Activated CD4-positive, alpha-beta T cell treated with anti-CD3 and anti-CD28 coated beads for 4 hours (primary cell): ENCODE measurements at regions not wholly inside any gene's neighbourhood (a gene's known extent, or its start where the extent isn't known, plus 50 kb on each side); places are given as distances from the start of the nearest gene placed in this dataset.
"Not testable (repeated sequence)": the region's sequence is repeated elsewhere in the genome, so short reads cannot be mapped to it uniquely, and the experiment has no call there.

Experiments
- DNase-seq, 2 donors: peaks; one replicate each; pipeline ENCODE4 v3.0.0-alpha.2; 2020

DNA sequence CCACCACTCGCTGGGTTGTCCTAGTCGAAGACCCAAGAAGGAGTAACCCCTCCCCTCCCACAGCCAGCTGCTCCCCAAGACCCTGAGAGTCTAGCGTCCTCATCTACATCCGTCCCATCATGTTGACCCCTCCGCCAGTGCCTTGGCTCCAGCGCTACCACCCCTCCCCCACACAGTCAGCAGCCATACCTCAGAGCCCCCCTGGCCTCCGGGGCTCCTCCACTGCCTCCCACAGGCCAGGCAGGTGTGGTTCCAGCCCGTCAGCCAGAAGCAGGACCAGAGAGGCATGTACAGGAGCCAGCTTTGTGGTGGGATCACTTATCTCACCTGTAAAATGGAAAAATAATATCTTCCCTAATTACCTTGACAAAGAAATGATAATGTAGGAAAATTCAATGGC is 51.5 kb upstream of the PHF21B start:
- DNase-seq = no peak

DNA sequence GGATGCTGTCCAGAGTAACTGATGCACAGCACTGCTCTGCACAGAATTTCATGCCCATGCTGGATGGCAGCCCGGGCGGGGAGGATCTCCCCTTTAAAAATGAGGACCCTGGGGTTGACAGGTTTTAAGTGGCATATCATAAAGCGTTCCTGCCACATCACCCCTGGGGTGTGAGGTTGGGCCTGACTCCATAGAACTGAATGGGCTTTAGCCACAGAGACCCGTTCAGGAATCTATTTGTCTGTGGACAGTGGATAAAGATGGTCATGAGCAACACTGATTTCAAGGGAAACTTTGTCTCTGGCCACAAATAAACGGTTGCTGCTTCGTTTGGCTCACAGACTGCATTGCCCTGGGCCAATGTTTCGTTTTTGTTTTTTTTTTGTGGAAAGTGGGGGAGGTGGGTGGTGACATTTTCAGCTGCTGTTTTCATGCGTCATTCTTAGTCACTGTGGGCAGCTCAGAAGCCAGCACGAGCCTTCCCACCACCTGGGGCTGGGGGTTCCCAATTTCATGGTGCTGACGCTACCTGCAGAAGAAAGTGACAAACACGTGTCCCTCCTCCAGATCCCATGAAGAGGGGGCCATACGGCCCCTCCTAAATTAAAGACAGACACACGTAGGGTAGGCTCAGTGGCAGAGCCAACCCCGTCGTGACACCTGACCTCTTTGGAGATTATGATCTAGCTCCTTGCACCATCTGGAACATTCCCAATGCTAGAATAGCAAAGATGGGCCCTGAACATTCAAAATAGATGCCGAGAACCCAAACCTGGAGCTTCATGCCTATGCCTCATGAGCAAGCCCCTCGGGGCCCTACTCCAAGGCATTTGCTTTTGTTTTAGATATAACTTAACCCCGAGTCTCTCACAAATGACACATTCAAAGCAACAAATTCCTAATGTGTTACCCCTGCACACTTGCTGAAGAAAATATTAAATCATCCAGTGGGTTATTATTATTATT is 54.8 kb upstream of the PHF21B start:
- DNase-seq = peak; percentile 3 to 23

DNA sequence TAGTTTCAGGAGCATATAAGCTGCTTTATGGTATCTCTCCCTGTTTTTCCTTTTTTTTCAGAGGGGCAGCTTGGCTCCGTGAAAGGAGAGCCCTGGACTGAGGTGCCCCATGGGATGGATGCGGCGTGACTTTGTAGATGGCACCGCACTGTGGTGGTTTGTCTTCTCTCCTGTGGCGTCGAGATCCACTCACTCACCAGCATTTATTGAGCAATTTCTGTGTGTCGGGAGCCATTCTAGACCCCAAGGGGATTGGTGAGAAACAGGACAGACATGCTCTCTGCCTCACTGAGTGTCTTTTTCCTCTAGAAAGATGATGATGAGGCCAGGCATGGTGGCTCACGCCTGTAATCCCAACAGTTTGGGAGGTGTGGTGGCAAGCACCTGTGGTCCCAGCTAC is 55.9 kb upstream of the PHF21B start:
- DNase-seq = no peak

DNA sequence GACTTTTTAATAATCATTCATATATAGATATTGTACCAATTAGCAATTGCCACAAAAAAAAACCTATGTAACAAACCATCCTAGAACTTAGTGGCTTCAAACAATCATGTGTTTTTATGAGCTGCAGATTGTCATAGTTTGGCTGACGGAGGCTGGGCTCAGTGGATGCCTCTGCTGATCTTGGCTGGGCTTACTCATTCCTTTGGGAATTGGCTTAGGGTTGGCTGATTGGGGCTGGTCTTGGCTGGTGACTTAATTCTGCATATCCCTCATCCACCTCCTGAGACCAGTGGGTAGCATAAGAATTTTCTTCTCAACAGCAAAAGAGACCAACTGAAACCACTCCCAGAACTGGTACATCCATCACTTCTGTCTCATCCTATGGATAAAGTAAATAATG is 57.9 kb upstream of the PHF21B start:
- DNase-seq = no peak

DNA sequence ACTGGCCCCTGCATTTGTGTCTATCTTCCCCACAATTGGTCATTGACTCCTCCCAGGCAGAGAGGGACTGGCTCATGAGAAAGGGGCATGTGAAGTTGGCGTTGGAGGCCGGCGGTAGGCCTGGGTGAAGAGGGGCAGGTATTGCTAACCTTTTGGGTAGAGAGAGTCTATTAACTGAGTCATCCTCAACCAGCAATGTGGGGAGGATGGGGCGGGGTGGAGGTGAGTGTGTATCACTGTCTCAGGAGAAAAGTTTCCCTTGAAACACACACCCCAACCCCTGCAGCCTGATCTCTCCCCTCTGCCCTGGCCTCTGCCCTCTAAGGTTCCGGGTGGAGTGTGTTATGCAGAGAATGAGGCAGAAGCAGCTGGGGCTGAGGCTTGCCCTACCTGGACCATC is 60.1 kb upstream of the PHF21B start:
- DNase-seq = no peak

DNA sequence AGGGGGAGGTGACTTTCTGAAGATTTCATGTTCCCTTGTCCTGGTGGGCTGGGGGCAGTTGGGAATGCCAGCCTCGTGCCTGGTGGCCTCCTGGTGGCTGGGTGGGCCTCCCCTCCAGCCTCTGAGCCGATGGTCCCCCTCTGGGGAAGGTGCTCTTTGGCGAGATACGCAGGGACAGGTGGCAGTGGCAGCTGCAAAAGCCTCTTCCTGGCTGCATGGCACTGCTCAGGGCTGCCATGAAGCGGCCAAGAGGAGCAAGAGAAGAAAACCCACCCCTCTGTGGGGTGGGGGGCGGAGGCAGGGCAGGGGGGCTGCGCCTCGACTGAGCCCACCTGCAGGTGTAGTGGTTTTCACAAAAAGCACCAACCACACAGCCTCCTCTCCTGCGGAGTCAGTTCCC is 61.8 kb upstream of the PHF21B start:
- DNase-seq = no peak

DNA sequence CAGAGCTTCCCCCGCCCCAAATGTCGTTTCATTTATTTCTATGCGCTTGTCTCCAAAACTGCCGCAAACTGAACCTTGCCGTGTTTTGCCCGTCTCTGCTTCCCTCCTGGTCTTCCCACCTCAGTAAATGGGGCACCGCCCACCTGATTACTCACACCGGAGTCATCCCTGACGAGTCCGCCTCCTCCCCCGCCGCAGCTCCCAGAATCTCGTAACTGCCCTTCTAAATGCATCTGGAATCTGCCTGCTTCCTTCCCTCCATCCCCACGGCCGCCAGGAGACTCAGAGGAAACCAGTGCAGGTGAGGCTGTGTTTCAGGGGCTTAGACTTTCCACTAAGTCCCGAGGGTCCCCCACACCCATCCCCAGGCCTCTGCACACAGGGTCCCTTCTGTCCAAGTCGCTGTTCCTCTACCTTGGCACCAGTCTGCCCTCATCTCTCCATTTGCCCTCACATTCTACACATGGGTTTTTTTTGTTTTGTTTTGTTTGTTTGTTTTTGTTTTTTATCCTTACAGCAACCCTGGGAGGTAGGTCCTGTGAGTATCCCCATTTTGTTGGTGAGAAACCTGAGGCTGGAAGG is 62.6 kb upstream of the PHF21B start:
- DNase-seq = no peak

DNA sequence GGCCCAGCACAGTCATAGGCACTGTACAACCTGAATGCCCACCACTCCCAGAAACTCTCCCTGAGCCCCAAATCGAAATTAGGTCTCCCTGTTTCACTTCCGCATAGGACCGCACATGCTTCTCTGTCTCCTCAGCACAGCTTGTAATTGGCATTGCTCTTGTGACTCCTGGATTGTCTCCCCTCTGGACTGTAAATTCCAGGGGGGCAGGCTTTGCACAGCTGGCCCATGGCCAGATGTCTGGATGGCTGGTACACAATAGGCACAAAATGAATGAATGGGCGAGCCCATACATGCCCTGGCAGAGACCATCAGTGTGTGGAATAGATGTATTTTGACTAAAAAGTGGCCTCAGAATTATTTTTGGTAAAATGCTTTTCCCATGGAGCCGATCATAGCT is 63.3 kb upstream of the PHF21B start:
- no peak for DNase-seq

DNA sequence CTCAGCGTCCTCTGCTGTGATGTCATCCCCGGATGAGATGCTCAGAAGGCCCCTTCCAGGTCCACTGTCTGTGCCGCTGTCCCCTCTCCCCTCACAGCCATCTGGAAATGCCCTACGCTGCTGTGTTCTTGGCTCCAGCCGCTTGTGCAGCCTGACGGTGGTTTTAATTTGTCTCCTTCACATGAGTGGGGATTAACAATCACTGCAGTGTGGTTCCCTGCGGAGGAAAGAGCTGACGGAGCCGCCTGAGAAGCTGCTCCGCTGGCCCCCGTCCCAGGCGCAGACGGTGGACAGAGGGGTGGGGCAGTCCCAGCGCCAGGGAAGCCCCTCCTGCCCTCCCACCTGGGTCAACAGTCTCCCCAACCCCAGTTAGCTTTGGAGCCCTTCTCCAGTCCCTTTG is 67.5 kb upstream of the PHF21B start:
- DNase-seq = no peak

DNA sequence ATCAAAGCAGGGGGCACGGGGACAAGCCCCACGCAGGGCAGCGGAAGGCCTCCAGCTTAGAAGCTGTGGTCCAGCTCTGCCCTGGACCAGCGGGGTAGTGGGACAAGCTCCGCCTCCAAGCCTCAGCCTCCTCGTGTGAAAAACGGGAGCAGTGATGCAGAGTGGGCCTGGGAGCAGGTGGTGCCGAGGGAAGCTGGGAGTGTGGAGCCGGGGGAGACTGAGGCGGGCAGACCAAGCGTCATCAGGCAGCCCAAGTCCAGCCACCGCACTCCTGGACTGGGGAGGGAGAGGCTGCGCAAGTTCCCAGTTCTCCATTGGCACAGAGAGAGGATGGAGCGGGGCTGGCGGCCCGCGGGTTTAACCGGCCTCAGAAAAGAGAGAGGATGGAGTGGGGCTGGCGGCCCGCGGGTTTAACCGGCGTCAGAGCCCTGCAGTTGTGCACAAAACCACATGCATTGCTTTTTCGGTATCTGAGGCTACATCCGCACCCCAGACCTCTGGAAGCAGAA is 68.1 kb upstream of the PHF21B start:
- DNase-seq = no peak

DNA sequence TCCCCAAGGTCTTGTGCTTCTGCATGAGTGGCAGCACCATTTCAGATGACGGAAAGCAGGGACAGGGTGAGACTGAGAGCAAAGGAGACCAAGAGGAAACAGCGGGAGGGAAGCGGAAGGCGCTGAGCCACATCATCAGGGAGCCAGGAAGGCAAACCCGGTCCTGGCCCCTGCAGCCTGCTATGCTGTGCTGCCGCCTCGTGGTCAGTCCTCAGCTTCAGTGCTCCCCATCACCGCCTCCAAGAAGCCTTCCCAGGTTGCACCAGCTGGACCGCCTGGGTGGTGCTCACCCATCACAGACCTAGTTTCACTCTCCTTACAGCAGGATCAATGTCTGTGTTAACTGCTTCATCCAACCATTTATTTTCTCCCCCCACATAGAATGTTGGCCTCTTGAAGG is 73.0 kb upstream of the PHF21B start:
- no peak for DNase-seq

DNA sequence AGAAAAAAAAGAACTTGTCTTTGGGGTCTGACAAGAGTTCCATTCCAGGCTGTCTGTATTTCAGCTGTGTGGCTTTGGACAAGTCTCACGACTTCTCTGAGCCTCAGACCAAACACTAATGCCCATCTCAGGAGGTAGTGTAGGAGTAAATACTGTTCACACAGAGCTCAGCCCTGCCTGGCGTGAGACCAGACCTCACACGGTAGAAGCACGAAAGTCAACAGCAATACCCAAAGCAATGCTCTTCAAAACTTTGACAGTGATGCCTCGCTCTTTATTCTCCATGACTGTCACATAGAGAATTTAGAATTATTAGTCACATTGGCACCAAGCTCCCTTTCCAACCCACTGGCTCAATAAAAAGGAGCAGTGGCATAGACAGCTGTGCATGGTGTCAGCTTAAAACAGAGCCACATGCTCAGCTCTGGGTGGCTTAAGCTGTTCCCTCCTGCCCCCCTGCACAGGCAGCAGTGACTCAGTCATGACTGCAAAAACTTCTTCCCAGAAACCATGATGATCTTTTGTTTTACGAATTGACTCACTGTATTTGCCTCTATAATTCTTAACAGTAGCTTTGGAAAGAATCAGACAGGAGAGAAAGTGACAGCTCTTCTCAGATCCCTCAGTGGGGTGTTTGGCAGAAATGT is 74.0 kb upstream of the PHF21B start:
- no peak for DNase-seq

DNA sequence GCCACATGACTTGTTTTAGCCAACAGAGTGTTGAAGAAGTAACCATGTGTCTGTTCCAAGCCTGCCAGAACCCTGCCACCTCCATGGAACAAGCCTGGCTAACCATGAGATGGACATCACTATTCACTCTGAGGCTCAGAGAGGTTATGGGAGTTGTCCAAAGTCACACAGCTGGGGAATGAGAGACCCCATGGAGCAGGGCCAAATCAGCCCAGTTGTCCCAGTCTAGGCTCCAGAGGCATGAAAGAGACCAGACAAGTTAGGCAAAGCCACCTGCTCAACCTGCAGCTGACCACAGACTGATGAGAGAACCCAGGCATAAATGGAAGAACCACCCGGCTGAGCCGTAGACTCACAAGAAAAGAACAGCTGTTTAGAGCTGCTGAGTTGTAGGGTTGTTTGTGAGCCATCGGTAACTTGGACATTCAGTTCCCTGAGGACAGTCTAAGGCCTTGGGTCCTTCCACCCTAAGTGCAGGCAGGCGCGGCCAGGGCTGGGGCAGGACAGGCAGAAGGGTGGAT is 74.7 kb upstream of the PHF21B start:
- DNase-seq = no peak

DNA sequence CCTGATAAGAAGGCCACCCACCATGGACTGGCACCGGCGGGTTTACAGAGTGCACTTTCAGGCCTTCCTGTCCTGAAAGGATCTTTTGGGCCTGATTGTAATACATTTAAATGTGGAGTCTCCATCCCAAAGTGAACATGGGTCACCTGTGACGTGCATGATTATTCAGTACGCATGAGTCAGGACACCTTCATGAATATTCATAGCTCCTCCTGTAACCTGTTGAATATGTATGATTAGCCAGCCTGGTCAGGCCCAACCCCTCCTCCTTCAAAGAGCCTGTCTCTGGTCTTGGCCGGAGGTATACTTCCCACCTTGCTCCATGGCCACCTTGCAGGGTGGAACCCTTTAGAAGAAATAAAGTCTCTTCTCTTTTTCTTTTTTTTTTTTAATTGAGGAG is 75.9 kb upstream of the NUP50 start:
- DNase-seq = no peak

DNA sequence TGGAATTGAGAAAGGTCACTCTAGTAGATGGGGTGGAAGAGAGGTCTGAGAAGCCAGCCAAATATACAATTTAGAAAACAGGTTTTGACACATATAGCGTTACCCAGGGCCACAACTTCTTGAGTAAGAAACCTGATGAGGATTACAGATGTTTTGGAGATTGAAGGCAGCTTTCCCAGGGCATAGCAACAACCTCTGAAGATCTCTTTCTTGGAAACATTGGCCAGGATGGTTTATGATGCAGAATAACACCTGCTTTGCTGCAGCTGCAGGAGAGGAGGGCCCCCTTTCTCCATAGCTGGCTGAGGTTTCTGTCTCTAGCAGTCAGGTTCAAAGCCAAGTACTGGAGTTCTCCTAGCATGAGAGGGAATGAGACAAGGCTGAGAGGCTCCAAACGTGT is 75.1 kb upstream of the NUP50 start:
- DNase-seq = no peak

DNA sequence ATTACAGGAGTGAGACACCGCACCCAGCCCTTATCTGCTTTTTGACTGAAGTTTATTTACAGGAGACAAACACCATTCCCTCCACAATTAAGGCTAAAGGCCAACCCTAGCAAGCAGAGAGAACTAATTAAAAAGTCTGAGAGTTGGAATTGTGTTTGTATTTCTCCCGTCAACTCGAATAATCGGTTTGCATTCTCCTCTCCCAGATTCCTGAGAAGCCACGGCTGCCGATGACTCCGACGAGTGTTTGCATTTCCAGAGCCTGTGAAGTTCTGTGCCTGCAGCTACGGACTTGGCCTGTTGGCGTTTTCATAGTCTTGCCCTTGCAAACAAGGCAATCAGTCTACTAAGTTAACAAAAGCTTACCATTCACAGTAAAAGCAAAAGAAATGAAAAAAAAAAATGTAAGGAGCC is 73.2 kb upstream of the NUP50 start:
- no peak for DNase-seq

DNA sequence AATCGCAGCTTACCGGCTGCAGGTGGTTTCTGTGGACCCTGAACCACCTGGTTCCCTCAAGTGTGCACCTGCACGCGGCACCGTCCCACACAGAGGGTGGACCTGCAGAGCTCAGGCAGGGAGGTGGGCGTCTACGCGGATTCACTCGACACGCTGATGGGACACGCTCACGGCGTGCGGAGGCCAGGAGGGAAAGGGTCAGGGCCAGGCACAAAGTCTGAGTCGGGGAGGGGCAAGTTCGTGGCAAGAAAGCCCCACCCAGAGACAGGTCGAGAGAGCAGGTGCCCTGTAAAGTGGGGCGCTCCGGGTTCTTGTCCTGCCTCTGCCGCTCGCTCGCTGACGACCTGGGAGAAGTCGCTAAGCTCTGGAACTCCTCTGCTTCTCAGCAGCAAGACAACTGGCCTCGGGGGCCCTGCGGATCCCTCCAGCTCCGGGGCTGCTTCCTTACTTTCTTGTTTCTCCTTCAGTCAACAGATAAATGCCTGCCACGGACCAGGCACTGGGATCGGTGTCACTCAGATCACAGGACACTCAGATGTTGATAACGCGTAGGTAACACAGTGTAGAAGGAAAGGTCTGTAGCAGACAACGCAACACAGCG is 72.4 kb upstream of the NUP50 start:
- no peak for DNase-seq

DNA sequence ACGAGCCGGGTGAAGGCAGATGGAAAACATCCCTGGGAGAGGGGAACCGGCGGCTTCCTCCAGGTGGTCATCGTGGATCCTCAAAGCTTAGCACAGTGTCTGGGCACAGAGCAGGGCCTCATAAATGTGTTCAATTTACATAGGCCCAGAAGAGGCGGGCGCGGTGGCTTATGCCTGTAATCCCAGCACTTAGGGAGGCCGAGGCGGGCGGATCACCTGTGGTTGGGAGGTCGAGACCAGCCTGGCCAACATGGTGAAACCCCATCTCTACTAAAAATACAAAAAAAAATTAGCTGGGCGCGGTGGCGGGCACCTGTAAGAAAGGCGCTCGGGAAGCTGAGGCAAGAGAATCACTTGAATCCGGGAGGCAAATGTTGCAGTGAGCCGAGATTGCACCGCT is 71.8 kb upstream of the NUP50 start:
- DNase-seq = not testable (repeated sequence)

DNA sequence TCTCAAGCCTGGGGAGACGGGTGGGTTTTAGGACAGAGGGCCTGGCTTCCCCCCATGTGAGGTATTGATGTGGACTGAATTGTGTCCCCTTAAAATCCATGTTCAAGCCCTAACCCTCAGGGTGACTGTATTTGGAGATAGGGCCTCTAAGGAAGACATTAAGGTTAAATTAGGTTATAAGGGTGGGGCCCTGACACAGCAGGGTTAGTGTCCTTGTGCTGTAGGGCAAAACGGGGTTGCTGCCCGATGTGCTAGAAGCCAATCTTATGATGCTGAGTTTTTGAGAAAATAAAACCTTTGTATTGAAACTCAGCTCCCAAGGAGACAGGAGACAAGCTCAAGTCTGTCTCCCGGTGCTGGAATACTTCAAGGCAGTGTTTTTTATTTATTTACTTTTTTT is 71.1 kb upstream of the NUP50 start:
- DNase-seq = no peak

DNA sequence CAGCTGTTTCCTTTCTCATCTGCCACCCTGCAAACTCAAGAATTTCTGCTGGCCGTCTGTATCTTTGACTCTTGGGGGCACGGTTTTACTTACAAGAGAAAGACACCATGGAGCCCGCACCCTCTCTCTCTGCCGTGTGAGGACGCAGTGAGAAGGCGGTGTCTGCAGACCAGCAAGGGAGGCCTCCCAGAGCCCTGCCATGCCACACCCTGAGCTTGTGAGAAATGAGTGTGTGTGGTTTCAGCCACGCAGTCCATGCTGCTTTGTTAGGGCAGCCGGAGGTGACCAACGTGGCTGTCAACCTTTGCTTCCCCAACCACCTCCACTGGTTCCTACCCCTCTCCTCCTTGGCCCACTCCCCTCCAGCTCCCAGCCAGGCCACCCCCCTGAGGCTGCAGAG is 70.1 kb upstream of the NUP50 start:
- DNase-seq = no peak

DNA sequence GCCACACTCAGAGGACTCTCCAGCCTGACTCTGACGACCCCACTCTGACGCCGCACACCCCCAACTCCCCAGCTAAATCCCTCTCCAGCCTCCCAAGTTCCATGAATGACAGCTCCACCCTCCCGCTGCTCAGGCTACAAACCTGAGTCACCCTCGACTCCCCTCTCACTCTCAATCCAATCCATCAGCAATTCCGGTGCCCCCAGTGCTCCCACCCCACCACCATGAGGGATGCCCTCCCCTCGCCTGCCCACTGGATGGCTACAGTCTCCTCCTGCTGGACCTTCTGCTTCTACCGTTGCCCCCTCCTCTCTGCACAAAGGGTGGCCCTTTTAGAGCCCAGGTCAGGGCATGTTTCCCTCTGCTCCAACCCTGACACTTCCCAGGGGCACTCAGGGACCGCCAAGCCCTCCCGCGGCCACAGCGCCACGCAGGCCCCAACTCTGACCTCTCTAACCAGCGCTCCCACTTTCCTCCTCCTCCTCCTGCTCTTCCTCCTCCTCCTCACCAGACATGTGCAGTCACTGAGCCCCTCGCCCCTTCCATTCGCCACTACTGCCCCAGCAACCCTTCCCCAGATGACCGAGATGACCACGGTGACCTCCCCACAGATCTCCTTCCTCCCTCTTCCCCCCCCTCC is 69.5 kb upstream of the NUP50 start:
- no peak for DNase-seq

DNA sequence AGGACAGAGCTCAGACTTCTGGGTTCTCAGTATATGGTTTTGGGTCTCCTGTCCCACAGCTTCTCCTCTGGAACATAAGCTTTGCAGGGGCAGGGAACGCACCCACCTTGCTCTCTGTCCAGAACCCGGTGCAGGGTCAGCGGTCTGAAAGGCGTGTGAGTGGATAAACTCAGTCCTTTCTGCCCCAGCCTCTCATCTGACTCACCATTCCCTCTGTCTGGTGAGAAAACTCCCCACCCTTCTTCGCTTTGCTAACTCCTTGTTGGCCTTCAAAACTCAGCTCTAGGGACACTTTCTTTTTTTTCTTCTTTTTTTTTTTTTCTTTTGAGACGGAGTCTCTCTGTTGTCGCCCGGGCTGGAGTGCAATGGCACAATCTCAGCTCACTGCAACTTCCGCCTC is 68.9 kb upstream of the NUP50 start:
- DNase-seq = no peak
